Occipital lobe (tissue), 1 donor: ENCODE measurements at regions not wholly inside any gene's neighbourhood (a gene's known extent, or its start where the extent isn't known, plus 50 kb on each side); places are given as distances from the start of the nearest gene placed in this dataset.

ENCODE experiments used
- DNase-seq: peaks from one replicate; lab custom pipeline; 2025; lab: John Stamatoyannopoulos, UW

GRCh38 chr18:75681538-75682115 is 254.1 kb upstream of the SMIM21 start:
- no peak for DNase-seq

- no peak for DNase-seq
These were observed 251.8 kb upstream of the SMIM21 start for GRCh38 chr18:75679331-75679730.

GRCh38 chr18:75678627-75679026 is 251.1 kb upstream of the SMIM21 start:
- DNase-seq = no peak

- DNase-seq = no peak
These were observed 250.4 kb upstream of the SMIM21 start for GRCh38 chr18:75677696-75678455.

GRCh38 chr18:75660932-75661331 is 233.4 kb upstream of the SMIM21 start:
- DNase-seq = no peak

- DNase-seq = no peak
These were observed 232.1 kb upstream of the SMIM21 start for GRCh38 chr18:75659535-75660023.

GRCh38 chr18:75658330-75658729 is 230.8 kb upstream of the SMIM21 start:
- no peak for DNase-seq

GRCh38 chr18:75656563-75657247 is 229.2 kb upstream of the SMIM21 start:
- DNase-seq = no peak

GRCh38 chr18:75656035-75656434 is 228.5 kb upstream of the SMIM21 start:
- no peak for DNase-seq

- DNase-seq = no peak
These were observed 227.6 kb upstream of the SMIM21 start for GRCh38 chr18:75654851-75655751.

GRCh38 chr18:75654386-75654785 is 226.9 kb upstream of the SMIM21 start:
- DNase-seq = no peak

GRCh38 chr18:75652528-75652927 is 225.0 kb upstream of the SMIM21 start:
- no peak for DNase-seq

- DNase-seq = no peak
These were observed 217.4 kb upstream of the SMIM21 start for GRCh38 chr18:75644871-75645270.

- no peak for DNase-seq
These were observed 215.6 kb upstream of the SMIM21 start for GRCh38 chr18:75643083-75643482.

- DNase-seq = no peak
These were observed 211.9 kb upstream of the SMIM21 start for GRCh38 chr18:75639472-75639831.

GRCh38 chr18:75638776-75639471 is 211.4 kb upstream of the SMIM21 start:
- DNase-seq = peak; percentile 80

- no peak for DNase-seq
These were observed 210.8 kb upstream of the SMIM21 start for GRCh38 chr18:75638223-75638775.

GRCh38 chr18:75635096-75635495 is 207.6 kb upstream of the SMIM21 start:
- no peak for DNase-seq

- DNase-seq = no peak
These were observed 198.5 kb upstream of the SMIM21 start for GRCh38 chr18:75625966-75626365.

- DNase-seq = no peak
These were observed 197.4 kb upstream of the SMIM21 start for GRCh38 chr18:75624869-75625268.

GRCh38 chr18:75621818-75622217 is 194.3 kb upstream of the SMIM21 start:
- no peak for DNase-seq
